Right renal cortex interstitium (tissue), 3 donors: ENCODE measurements at regions not wholly inside any gene's neighbourhood (a gene's known extent, or its start where the extent isn't known, plus 50 kb on each side); places are given as distances from the start of the nearest gene placed in this dataset.

Experiments
- DNase-seq, 3 donors: peaks; one replicate each; pipeline ENCODE4 v3.0.0-alpha.2; 2013; ENCODE audit warnings: low read depth in 3 of 3, low spot score in 2 of 3

GRCh38 chr3:72058493-72059081 lies 273.6 kb upstream of the PROK2 start:
- no peak for DNase-seq

- DNase-seq, result no peak
Observed at GRCh38 chr3:72055436-72055835, 270.5 kb upstream of the PROK2 start.

- DNase-seq, result no peak
Observed at GRCh38 chr3:72054976-72055375, 270.0 kb upstream of the PROK2 start.

GRCh38 chr3:72052841-72053409 lies 268.0 kb upstream of the PROK2 start:
- DNase-seq, result no peak

GRCh38 chr3:72050771-72051170 lies 265.8 kb upstream of the PROK2 start:
- no peak for DNase-seq

GRCh38 chr3:72050048-72050632 lies 265.2 kb upstream of the PROK2 start:
- DNase-seq, result no peak

GRCh38 chr3:72049300-72049699 lies 264.4 kb upstream of the PROK2 start:
- DNase-seq, result no peak

- DNase-seq, result no peak
Observed at GRCh38 chr3:72048873-72049272, 263.9 kb upstream of the PROK2 start.

GRCh38 chr3:72047221-72047871 lies 262.4 kb upstream of the PROK2 start:
- no peak for DNase-seq

- DNase-seq, result no peak
Observed at GRCh38 chr3:72044231-72044855, 259.4 kb upstream of the PROK2 start.

GRCh38 chr3:72043204-72044133 lies 258.5 kb upstream of the PROK2 start:
- DNase-seq, result no peak

- no peak for DNase-seq
Observed at GRCh38 chr3:72042397-72043203, 257.7 kb upstream of the PROK2 start.

- no peak for DNase-seq
Observed at GRCh38 chr3:72041511-72041910, 256.6 kb upstream of the PROK2 start.

- no peak for DNase-seq
Observed at GRCh38 chr3:72041076-72041475, 256.1 kb upstream of the PROK2 start.

- no peak for DNase-seq
Observed at GRCh38 chr3:72039677-72040076, 254.7 kb upstream of the PROK2 start.

GRCh38 chr3:72036899-72037298 lies 252.0 kb upstream of the PROK2 start:
- no peak for DNase-seq

GRCh38 chr3:72035606-72036005 lies 250.7 kb upstream of the PROK2 start:
- DNase-seq, result no peak

- no peak for DNase-seq
Observed at GRCh38 chr3:72034986-72035385, 250.0 kb upstream of the PROK2 start.

- DNase-seq, result no peak
Observed at GRCh38 chr3:72033666-72034428, 248.9 kb upstream of the PROK2 start.
